C4-2B (cell line): ENCODE measurements at regions not wholly inside any gene's neighbourhood (a gene's known extent, or its start where the extent isn't known, plus 50 kb on each side); places are given as distances from the start of the nearest gene placed in this dataset.

Experiments used
- CTCF ChIP-seq: fragments of 450-650 bp; conservative IDR thresholded peaks from 2 replicates; pipeline ENCODE4 v1.5.1; 2017; ENCODE audit warnings: mild to moderate bottlenecking
- ZFX ChIP-seq: fragments of 450-650 bp; IDR thresholded peaks from 2 replicates; pipeline ENCODE4 v1.6.1; 2017

GRCh38 chr3:159723295-159723694 is 265.3 kb upstream of the IL12A start:
- TF ChIP-seq CTCF = no peak
- no peak for TF ChIP-seq ZFX
